ENCODE measurements at regions not wholly inside any gene's neighbourhood (a gene's known extent, or its start where the extent isn't known, plus 50 kb on each side); places are given as distances from the start of the nearest gene placed in this dataset.
"Not testable (repeated sequence)": the region's sequence is repeated elsewhere in the genome, so short reads cannot be mapped to it uniquely, and the experiment has no call there.

DNA sequence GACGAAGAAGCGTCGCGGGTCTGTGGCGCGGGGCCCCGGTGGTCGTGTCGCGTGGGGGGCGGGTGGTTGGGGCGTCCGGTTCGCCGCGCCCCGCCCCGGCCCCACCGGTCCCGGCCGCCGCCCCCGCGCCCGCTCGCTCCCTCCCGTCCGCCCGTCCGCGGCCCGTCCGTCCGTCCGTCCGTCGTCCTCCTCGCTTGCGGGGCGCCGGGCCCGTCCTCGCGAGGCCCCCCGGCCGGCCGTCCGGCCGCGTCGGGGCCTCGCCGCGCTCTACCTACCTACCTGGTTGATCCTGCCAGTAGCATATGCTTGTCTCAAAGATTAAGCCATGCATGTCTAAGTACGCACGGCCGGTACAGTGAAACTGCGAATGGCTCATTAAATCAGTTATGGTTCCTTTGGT, 1533.5 kb upstream of the TPTE start:
- H3K27ac ChIP-seq; in situ Hi-C loops (cut with MboI; ENCODE audit: low pct_unique_long_range_greater_than_20kb in 2 of 9, low sequenced_read_pairs in 9 of 9, unreplicated experiment in 9 of 9); H3K4me3 ChIP-seq; H3K4me1 ChIP-seq (replicated peaks in 1 of 2); ATAC-seq (replicated peaks in 6 of 8): not testable (repeated sequence)
- WGBS, 10 experiments = no CpG with 5 or more reads among the region's 58 CpGs

GRCh38 chr21:8988696-8989095, 1532.7 kb upstream of the TPTE start:
- peak in 1 of 8 experiments; percentile 2 for ATAC-seq (replicated peaks in 6 of 8)
- no peak overlapping the region for H3K4me3 ChIP-seq
- in situ Hi-C loops (cut with MboI; ENCODE audit: low pct_unique_long_range_greater_than_20kb in 2 of 9, low sequenced_read_pairs in 9 of 9, unreplicated experiment in 9 of 9) = no loop called here
- no peaks in the 10 kb centered on the region for H3K4me1 ChIP-seq (replicated peaks in 1 of 2)
- WGBS, 10 experiments = 33 to 76% (median 51%) methylated on average over 6 to 9 of the region's 9 CpGs
- no peak overlapping the region for H3K27ac ChIP-seq

GRCh38 chr21:8989261-8989711, 1532.1 kb upstream of the TPTE start:
- in situ Hi-C loops (cut with MboI; ENCODE audit: low pct_unique_long_range_greater_than_20kb in 2 of 9, low sequenced_read_pairs in 9 of 9, unreplicated experiment in 9 of 9) = no loop called here
- 10 to 48% (median 25%) methylated on average over 6 of the region's 6 CpGs for WGBS, 10 experiments
- no peak overlapping the region for H3K27ac ChIP-seq
- no peak overlapping the region for H3K4me3 ChIP-seq
- H3K4me1 ChIP-seq (replicated peaks in 1 of 2) = no peaks in the 10 kb centered on the region
- ATAC-seq (replicated peaks in 6 of 8) = peak in 3 of 8 experiments; percentile 10 to 26 (median 25)

GRCh38 chr21:8989721-8990325, 1531.6 kb upstream of the TPTE start:
- WGBS, 10 experiments = 30 to 63% (median 38%) methylated on average over 16 of the region's 16 CpGs
- in situ Hi-C loops (cut with MboI; ENCODE audit: low pct_unique_long_range_greater_than_20kb in 2 of 9, low sequenced_read_pairs in 9 of 9, unreplicated experiment in 9 of 9) = no loop called here

DNA sequence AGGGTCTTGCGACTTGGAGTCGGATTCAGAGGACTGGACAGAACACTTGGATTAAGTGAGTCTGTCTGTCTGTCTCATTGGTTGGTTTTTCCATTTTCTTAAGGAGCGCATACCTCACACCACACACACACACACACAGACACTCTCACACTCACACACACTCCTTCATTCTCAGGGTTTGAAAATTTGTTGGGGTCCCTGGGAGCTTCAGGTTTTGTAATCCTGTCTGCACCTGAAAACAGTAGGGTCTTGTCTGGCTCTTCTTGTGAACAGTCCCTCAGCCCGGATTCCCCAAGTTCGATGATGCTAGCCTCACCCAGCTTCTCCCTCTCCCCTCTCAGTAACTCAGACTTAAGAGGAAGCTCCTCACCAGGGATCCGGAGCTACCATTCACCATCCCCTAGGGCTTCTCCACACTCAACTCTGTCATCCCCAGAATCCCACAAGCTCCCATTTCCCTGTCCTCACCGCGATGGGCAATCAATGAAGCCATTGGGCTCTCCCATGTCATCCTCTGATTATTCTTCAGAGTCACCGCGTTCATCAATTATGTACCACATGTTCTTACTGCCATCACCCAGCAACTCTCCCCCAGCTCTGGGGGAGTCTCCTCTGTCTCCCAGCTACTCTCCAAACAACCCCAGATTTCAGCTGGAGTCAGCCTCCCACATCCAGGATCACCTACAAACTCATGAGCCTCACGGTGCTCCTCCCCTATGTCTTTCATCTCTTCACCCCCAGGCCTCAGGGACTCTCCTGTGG, 1530.9 kb upstream of the TPTE start:
- WGBS, 10 experiments = 15 to 67% (median 30%) methylated on average over 10 to 11 of the region's 11 CpGs
- in situ Hi-C loops (cut with MboI; ENCODE audit: low pct_unique_long_range_greater_than_20kb in 2 of 9, low sequenced_read_pairs in 9 of 9, unreplicated experiment in 9 of 9) = no loop called here

More at GRCh38 chr21:8989721-8990325, 1531.6 kb upstream of the TPTE start:
- no peak overlapping the region for H3K27ac ChIP-seq
- ATAC-seq (replicated peaks in 6 of 8) = peak in 5 of 8 experiments; percentile 28 to 47 (median 33)
- H3K4me1 ChIP-seq (replicated peaks in 1 of 2) = no peaks in the 10 kb centered on the region
- no peak overlapping the region for H3K4me3 ChIP-seq

DNA sequence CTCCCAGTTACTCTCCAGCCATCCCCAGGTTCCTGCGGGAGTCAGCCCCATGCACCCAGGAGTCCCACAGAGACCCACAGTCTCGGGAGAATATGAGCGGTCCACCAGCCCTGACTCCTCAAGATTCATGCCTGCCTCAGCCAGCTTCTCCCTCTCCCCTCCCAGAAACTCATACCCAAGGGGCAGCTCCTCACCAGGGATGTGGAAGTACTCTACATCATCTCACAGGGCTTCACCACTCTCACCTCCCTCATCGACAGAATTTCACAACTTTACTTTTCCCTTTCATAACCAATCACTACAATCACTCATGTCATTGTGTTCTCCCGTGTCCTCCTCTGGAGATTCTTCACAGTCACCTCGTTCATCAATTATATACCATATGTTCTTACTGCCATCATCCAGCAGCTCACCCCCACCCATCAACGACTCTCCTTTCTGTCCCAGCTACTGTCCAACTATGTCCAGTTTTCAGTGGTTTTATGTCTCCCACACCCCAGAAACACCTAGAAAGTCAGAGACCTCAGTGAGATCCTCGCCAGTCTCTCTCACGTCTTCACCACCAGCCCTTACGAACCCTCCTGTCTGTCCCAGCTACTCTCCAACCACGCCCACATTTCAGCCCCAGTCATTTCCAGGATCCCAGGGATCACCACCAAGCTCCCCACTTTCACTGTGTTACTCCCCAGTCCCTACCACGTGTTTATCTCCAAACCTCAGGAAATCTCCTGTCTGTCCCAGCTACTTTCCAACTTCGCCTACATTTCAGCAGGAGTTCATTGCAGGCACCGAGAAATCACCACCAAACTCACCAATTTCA, 1530.1 kb upstream of the TPTE start:
- Histone ChIP-seq H3K27ac (no peak overlapping the region), H3K4me1 (replicated peaks in 1 of 2) (no peaks in the 10 kb centered on the region), H3K4me3 (no peak overlapping the region)
- WGBS, 10 experiments = 11 to 37% (median 18%) methylated on average over 11 to 14 of the region's 14 CpGs
- in situ Hi-C loops (cut with MboI; ENCODE audit: low pct_unique_long_range_greater_than_20kb in 2 of 9, low sequenced_read_pairs in 9 of 9, unreplicated experiment in 9 of 9) = no loop called here
- no peak for ATAC-seq (replicated peaks in 6 of 8)

More for the DNA sequence above, 1530.9 kb upstream of the TPTE start:
- Histone ChIP-seq H3K27ac (no peak overlapping the region), H3K4me1 (replicated peaks in 1 of 2) (no peaks in the 10 kb centered on the region), H3K4me3 (no peak overlapping the region)
- peak in 1 of 8 experiments; percentile 12 for ATAC-seq (replicated peaks in 6 of 8)

DNA sequence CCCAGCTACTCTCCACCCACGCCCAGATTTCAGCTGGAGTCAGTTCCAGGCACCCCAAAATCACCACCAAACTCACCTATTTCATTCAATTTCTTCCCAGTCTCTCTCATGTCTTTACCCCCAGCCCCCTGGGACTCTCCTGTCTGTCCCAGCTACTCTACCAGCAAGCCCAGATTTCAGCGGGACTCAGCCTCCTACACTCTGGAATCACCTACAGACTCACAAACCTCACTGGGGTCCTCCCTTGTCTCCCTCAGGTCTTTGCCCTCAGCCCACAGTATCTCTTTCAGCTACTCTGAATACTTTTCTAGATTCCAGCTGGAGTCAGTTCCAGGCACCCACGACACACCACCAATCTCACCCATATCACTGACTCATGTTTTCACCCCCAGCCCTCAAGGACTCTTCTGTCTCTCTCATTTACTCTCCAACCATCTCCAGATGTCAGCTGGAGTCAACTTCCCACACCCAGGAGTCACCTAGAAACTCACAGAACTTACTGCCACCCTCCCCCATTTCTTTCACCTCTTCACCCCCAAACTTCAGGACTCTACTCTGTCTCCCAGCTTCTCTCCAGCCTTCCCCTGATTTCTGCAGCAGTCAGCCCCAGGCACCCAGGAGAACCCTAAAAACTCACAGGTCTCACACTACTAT, 1529.3 kb upstream of the TPTE start:
- in situ Hi-C loops (cut with MboI; ENCODE audit: low pct_unique_long_range_greater_than_20kb in 2 of 9, low sequenced_read_pairs in 9 of 9, unreplicated experiment in 9 of 9) = no loop called here
- WGBS, 10 experiments = 11 to 37% (median 23%) methylated on average over 3 of the region's 3 CpGs
- Histone ChIP-seq H3K4me1 (replicated peaks in 1 of 2) (no peaks in the 10 kb centered on the region), H3K27ac (no peak overlapping the region), H3K4me3 (no peak overlapping the region)
- peak in 4 of 8 experiments; percentile 3 to 40 (median 14) for ATAC-seq (replicated peaks in 6 of 8)

DNA sequence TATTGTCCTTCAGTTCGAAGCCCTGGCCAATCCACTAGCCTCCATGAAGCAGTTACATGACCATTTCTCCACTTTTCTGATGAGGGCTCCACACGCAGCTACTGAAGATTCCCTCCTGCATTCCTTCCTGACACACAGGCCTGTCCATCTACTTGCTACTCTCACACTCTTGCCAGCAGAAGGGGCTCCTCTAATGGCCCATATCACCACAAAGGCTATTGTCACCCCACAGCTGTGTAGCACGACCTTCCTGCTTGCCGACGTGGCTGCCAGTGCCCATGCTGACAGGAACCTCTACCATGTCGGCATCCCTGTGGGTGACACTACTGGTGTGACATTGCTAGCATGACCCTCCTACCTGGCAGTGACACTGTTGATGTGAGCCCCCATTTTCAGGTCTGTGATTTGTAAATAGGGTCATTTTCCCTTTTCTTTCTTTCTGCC, 1528.6 kb upstream of the TPTE start:
- Histone ChIP-seq H3K4me1 (replicated peaks in 1 of 2) (no peaks in the 10 kb centered on the region), H3K4me3 (no peak overlapping the region), H3K27ac (no peak overlapping the region)
- peak in 3 of 8 experiments; percentile 18 to 42 (median 42) for ATAC-seq (replicated peaks in 6 of 8)
- WGBS, 10 experiments = 20 to 44% (median 34%) methylated on average over 6 of the region's 6 CpGs
- in situ Hi-C loops (cut with MboI; ENCODE audit: low pct_unique_long_range_greater_than_20kb in 2 of 9, low sequenced_read_pairs in 9 of 9, unreplicated experiment in 9 of 9) = no loop called here

DNA sequence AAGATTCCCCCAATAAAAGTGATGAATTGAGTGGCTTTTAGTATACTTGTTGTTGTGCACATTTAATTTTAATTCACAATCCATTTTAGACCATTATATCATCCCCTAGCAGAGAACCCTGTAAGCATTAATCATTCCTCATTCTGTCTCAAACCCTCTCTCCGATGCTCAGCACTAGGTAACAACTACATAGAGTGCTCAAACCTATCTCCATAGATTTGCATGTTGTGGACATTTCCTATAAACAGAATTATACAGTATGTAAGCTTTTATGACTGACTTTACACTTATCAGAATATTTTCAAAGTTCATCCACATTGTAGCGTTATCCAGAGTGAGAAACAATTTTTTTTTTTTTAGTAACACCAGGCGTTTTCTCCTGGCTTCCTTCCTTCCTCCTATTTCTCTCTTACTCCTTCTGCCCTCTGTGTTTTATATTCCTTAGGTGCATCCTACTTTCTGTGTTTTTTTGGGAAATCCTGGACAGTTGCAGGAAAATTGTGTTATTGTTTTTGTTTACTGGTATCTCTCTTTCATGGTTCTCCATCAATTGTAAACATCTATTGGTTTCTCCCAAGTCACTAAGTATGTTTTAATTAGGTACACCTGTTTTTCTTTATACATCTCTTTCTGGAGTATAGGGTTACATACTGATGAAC, 1528.0 kb upstream of the TPTE start:
- peak in 3 of 8 experiments; percentile 8 to 27 (median 23) for ATAC-seq (replicated peaks in 6 of 8)
- no peaks in the 10 kb centered on the region for H3K4me1 ChIP-seq (replicated peaks in 1 of 2)
- no peak overlapping the region for H3K4me3 ChIP-seq
- in situ Hi-C loops (cut with MboI; ENCODE audit: low pct_unique_long_range_greater_than_20kb in 2 of 9, low sequenced_read_pairs in 9 of 9, unreplicated experiment in 9 of 9) = no loop called here
- H3K27ac ChIP-seq = no peak overlapping the region
- WGBS, 10 experiments = 5 to 24% (median 7%) methylated on average over 3 of the region's 3 CpGs

- in situ Hi-C loops (cut with MboI; ENCODE audit: low pct_unique_long_range_greater_than_20kb in 2 of 9, low sequenced_read_pairs in 9 of 9, unreplicated experiment in 9 of 9) = no loop called here
- H3K27ac ChIP-seq = no peak overlapping the region
- WGBS, 10 experiments = 12 to 38% (median 21%) methylated on average over 7 of the region's 7 CpGs
These were observed 1527.3 kb upstream of the TPTE start for GRCh38 chr21:8993943-8994639.

GRCh38 chr21:8994640-8995511, 1526.5 kb upstream of the TPTE start:
- WGBS, 10 experiments = 5 to 31% (median 11%) methylated on average over 7 of the region's 7 CpGs
- no peak for ATAC-seq (replicated peaks in 6 of 8)
- in situ Hi-C loops (cut with MboI; ENCODE audit: low pct_unique_long_range_greater_than_20kb in 2 of 9, low sequenced_read_pairs in 9 of 9, unreplicated experiment in 9 of 9) = no loop called here
- Histone ChIP-seq H3K4me1 (replicated peaks in 1 of 2) (no peaks in the 10 kb centered on the region), H3K4me3 (no peak overlapping the region), H3K27ac (no peak overlapping the region)

More at GRCh38 chr21:8993943-8994639, 1527.3 kb upstream of the TPTE start:
- Histone ChIP-seq H3K4me3 (no peak overlapping the region), H3K4me1 (replicated peaks in 1 of 2) (no peaks in the 10 kb centered on the region)
- ATAC-seq (replicated peaks in 6 of 8) = peak in 1 of 8 experiments; percentile 0
